ENCODE measurements at regions not wholly inside any gene's neighbourhood (a gene's known extent, or its start where the extent isn't known, plus 50 kb on each side); places are given as distances from the start of the nearest gene placed in this dataset.
"Not testable (repeated sequence)": the region's sequence is repeated elsewhere in the genome, so short reads cannot be mapped to it uniquely, and the experiment has no call there.

DNA sequence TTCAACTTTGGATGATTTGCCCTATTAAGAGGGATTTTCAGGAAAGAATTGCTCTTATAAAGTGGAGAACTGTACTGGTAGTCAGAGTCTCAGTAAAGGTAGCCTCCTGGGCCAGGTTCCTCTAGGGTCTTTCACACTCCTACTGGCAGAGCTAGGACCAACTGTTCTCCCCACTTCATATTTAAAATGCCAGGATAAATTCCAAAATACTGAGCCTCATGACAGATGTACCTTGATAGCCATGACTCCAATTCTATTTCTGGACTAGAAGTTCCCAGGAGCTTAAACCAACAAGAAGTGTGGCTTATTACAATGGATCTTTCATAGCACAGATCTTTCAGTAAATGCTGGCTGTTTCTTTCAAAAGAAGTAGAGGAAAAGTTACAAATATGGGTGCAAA, 126.5 kb downstream of the C12orf75 start:
- DNase-seq = no peak

DNA sequence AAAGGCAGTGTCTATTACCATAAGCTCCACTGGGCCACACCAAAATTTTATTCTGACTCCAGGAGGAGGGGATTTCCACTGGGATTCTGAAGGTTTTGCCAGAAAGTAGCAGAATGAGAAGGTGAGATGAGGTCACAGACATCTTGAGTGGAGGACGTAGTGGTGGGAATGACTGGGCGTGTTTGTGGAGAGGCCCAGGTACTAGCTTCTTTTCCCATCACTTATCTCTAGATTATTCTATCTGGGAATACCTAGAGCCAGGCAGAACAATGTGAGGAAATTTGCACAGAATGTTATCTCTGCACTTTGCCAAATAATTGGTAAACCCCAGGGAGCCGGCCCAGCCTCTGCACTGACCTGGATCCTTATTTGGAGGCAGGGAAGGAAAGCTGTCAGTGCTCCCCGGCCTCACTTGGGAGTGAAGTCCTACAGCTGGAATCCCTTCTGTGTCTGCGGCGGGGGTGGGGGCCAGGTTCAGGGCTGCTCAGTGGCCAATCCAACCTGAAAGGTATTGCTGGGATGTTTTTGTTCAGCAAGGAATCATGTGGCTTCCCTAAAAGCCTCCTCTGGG, 129.4 kb downstream of the C12orf75 start:
- no peak for DNase-seq

- DNase-seq = no peak
Measured at GRCh38 chr12:105461271-105461943, 130.9 kb downstream of the C12orf75 start.

GRCh38 chr12:105461944-105462762, 131.7 kb downstream of the C12orf75 start:
- DNase-seq = no peak

- no peak for DNase-seq
Measured at GRCh38 chr12:105462831-105463230, 132.3 kb downstream of the C12orf75 start.

GRCh38 chr12:105464406-105464805, 133.9 kb downstream of the C12orf75 start:
- no peak for DNase-seq

DNA sequence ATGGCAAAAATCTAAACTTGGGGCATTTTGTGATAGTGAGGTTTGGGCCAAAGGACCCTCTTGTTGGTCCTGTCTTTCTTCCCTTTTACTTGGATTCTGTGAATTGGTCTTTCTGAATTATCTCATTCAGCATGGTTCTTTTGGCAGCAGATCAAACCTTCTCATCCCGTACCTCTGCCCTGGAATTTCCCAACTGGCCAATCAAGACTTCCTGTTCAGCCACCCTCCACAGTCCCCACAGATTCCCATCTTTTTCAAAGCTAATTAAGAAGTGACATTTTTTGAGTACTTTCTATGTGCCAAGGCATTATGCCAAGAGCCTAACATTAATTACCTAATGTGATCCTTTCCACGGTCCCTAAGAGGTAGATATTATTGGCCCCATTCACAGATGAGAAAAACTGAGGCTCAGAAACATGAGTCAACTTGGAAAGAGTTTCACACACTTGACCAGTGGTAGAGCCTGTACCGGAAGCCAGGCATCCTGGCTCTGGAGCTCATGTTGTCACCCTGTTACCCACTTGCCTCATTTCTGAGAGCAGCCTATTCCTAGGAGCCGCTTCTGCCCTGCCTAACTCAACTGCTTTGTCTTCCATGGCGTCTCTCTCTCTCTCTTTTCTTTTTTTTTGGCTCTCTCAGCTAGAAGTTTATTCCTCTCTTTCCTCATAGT, 135.9 kb downstream of the C12orf75 start:
- no peak for DNase-seq

GRCh38 chr12:105466901-105467598, 136.6 kb downstream of the C12orf75 start:
- DNase-seq = no peak

DNA sequence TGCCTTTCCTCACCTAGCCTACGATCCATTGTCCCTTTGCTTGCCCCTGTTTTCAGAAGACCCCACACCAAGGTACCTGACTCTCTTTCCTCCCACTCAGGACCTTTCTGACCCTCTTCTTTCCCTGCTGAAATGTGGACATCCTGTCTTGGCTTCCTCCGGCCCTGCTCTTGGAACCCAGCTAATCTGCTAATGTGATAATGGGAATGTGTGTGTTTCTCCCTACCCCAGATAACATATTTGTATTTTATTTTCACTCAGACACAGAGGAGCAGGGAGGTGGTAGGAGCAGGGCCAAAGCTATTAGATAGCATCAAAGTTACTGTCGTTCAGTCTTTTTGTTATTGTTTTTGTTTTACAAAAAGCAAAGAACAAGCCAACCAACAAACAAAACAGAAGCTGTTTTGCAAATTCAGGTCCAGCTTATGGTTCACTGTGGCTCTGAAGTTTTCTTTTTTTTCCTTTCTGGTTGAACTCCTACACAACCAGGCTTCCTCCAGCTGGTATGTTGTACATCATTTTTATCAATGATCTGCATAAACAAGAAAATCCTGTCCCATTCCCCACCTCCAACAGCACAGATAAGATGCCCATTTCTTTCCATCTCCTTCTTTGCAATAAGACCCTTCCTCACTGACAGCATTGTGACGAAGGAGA, 137.3 kb downstream of the C12orf75 start:
- DNase-seq = no peak

DNA sequence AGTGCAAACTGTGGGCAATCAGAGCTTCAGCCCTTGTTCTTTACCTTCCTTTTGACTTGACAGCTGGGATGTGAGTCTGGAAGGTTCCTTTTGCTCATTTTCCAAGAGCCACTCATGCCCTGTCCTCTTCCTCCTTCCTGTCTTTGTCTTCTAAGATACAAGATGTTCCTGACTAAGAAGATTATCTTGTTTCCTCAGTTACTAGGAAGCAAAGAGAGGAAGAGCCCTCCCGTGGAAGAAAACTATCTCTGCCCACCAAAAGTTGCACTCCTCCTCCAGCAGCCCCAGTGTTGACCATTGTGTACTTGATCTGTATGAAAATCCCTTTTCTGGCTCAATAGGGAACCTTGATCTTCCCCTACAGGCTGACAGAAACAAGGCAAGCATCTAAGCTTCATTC, 138.0 kb downstream of the C12orf75 start:
- DNase-seq = no peak

GRCh38 chr12:105469211-105469610, 138.7 kb downstream of the C12orf75 start:
- DNase-seq = no peak

DNA sequence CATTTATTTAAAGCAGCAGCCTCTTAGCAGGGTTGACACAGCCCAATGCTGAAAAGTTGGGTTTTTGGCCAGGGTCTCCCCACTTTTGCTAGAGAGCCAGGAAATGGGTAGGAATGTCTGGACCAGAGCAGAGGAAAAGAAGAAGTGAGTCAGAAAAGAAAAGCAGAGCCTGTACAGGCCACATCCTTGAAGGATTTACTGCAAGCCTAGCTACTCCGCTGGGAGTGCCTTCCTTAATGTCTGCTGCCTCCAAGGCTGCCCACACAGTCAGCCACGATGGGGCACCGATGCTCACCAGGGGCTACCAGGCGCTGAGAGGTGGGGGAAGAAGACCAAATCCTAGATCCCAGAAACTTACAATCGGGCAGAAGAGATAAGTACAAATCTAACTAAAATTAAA, 139.2 kb downstream of the C12orf75 start:
- DNase-seq = no peak

DNA sequence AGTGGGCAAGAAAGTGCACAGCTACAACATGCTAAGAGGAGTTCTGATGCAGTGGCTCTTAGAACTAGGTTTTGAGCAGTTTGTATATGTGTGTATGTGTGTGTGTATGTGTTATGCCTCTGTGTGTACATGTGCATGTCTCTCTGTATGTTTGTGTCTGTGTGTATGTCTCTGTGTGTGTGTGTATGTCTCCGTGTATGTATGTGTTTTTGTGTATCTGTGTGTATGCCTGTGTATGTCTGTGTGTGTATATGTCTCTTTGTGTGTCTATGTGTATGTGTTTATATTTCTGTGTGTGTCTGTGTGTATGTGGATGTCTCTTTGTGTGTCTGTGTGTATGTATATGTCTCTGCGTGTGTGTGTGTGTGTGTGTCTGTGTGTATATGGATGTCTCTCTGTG, 139.6 kb downstream of the C12orf75 start:
- no peak for DNase-seq

GRCh38 chr12:105470601-105471000, 140.1 kb downstream of the C12orf75 start:
- DNase-seq = no peak

- DNase-seq = no peak
Measured at GRCh38 chr12:105474672-105475071, 144.2 kb downstream of the C12orf75 start.

DNA sequence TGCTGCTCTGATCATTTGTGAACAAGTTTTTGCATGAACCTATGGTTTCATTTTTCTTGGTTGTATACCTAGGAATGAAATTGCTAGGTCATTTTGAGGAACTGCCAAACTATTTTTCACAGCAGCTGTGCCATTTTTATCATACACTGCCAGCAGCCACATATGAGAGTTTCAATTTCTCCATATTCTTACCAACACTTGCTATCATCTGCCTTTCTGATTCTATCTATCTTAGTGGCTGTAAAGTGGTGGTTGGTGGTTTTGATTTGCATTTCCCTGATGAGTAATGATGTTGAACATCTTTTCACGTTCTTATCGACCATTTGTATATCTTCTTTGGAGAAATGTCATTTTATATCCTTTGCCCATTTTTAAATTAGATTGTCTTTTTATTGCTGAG, 146.1 kb downstream of the C12orf75 start:
- DNase-seq = no peak

- DNase-seq = no peak
Measured at GRCh38 chr12:105477873-105478272, 147.4 kb downstream of the C12orf75 start.

DNA sequence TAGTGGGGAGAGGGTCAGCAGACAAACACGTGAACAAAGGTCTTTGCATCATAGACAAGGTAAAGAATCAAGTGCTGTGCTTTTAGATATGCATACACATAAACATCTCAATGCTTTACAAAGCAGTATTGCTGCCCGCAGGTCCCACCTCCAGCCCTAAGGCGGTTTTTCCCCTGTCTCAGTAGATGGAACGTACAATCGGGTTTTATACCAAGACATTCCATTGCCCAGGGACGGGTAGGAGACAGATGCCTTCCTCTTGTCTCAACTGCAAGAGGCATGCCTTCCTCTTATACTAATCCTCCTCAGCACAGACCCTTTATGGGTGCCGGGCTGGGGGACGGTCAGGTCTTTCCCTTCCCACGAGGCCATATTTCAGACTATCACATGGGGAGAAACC, 148.3 kb downstream of the C12orf75 start:
- not testable (repeated sequence) for DNase-seq

DNA sequence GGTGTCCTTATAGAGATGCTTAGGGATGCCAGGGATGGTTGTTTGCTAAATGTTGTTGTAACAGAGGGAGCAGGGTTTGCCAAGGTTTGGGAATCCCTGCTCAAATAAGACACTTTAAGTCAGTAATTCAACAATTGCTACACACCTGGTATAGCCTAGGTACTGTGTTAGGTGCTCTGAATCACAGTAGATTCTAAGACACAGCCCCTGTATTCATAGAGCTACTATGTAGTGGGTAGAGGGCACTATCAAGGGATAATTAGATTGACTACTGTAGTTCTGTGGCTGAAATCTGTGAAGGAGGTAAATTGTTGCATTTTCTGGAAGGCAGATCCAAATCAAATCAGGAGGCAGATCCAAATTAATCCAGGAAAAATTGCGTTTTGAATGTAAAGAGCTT, 149.2 kb downstream of the C12orf75 start:
- DNase-seq = no peak

DNA sequence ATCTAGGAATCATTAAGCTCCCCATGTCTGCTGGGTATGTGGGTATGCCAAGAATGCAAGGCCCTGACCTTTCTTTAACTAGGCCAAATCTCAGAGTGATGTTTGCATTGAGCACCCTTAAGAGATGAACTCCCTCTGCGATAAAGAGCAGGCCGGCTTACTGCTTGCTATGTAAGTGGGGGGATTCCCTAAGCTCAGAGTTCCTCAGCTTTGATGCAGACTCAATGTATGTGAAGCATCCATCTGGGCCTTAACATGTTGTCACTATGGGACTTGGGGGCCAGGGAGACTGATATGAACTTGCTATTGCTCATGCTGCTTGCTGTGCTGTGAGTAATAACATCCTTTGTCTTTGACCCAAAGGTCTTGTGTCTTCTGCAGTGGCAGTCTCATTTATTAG, 149.7 kb downstream of the C12orf75 start:
- DNase-seq = no peak

DNA sequence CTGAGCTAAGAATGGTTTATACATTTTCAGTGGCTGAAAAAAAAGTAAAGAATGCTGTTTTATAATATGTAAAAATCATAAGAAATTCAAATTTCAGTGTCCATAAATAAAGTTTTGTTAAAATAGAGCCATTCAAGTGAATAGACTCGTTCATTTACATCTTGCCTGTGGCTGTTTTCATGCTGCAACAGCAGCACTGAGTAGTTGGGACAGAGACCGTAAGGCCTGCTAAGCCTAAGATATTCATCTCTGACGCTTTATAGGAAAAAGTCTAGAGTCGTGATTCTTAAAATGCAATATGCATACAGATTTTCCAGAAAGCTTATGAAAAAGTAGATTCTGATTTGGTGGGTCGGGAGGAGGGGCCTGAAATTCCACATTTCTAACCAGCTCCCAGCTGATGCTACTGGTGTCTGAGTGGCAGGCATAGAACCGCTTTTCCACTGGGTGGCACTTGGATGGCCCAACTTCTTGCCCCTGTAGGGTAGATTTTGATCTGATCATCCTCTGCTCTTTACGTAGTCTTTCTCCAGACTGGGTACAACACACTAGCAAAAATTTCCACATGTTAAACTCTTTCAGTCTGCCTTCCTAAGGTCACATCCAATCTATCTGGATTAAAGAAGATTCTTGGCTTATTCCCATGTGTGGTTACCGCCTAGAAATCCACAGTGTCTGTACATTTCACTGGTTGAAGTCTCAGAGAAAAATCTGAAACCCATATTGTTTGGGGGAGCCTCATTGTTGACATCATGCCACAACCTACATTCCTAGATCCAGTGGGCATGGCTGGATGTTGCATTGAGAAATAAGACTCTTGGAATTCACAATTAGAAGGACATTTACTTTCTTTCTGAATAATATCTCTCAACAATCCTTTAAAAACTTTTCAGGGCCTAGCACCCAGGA, 151.2 kb downstream of the C12orf75 start:
- no peak for DNase-seq

Measured in occipital lobe (tissue), 1 donor.